ENCODE measurements at regions not wholly inside any gene's neighbourhood (a gene's known extent, or its start where the extent isn't known, plus 50 kb on each side); places are given as distances from the start of the nearest gene placed in this dataset.

- TF ChIP-seq RCOR1 (IDR thresholded peaks at IDR 0.05; ENCODE audit: insufficient replicate concordance, low read length) = no peak
- no peak for TF ChIP-seq POLR2A (IDR thresholded peaks at IDR 0.05; ENCODE audit: low read depth, low read length)
- no peak for TF ChIP-seq BHLHE40 (IDR thresholded peaks at IDR 0.05; ENCODE audit: low read depth, low read length)
- TF ChIP-seq CTCF (conservative IDR thresholded peaks at IDR 0.05; ENCODE audit: low read depth, low read length) = no peak
- TF ChIP-seq SMC3 (IDR thresholded peaks at IDR 0.05; ENCODE audit: low read depth, low read length) = no peak
- no peak for TF ChIP-seq FOS (IDR thresholded peaks at IDR 0.05; ENCODE audit: low read depth, low read length)
- TF ChIP-seq USF2 (IDR thresholded peaks at IDR 0.05; ENCODE audit: low read depth, low read length) = no peak
Measured at GRCh38 chr4:96375367-96375766, 535.5 kb downstream of the PDHA2 start.
